ACHN (cell line): ENCODE measurements at regions not wholly inside any gene's neighbourhood (a gene's known extent, or its start where the extent isn't known, plus 50 kb on each side); places are given as distances from the start of the nearest gene placed in this dataset.
"Not testable (repeated sequence)": the region's sequence is repeated elsewhere in the genome, so short reads cannot be mapped to it uniquely, and the experiment has no call there.

Experiments
- DNase-seq: peaks from one replicate; pipeline ENCODE4 v3.0.0-alpha.2; 2015
- in situ Hi-C: cut with HindIII; loops from 2 replicates; pipeline ENCODE4 v1.10.0; 2017; ENCODE audit warnings: low sequenced_read_pairs, low pct_ligation_motif_present, low pct_unique_long_range_greater_than_20kb

DNA sequence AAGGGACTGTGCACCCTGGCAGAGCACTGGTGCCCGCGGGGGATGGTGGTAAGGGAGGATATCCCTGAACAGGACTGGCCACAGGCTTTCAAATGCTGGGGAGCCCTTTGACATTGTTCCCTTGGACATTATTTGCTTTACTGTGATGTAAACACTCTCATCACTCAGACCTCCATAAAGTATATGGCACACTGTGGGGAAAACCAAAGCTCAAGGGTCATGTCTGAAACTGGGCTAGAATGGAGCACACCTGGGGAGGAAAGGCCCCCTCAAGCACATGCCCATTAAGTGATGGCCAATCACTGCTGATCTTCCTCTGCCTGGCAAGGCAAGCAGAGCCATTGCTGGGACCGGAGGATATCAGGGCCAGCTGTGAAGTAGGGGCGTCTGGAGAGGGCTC lies 60.9 kb upstream of the TENM4 start:
- in situ Hi-C loops: no loop called here
- no peak for DNase-seq

DNA sequence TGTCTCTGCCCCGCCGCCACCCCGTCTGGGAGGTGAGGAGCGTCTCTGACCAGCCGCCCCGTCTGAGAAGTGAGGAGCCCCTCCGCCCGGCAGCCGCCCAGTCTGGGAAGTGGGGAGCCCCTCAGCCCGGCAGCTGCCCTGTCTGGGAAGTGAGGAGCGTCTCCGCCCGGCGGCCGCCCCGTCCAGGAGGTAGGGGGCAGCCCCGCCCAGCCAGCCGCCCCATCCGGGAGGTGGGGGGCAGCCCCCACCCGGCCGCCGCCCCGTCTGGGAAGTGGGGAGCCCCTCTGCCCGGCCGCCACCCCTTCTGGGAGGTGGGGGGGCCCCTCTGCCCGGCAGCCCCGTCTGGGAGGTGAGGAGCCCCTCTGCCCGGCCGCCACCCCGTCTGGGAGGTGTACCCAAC lies 59.1 kb upstream of the TENM4 start:
- in situ Hi-C loops, DNase-seq: not testable (repeated sequence)

DNA sequence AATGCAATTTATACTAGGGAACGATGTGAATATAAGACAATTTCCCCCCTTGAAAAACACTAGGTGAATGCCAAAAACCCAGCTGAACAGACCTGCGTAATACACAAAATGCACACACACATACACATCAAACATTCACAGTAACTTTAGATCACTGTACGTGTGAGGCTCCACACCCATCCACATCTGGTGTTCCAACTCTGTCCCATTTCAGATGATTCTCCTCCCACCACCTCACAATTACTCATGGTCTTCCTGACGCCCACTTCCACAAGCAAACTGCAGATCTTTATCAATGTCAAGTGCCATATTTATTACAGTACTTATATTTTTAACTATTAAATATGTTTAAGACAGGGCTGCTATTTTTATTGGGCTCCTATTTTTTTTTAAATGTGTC lies 57.8 kb upstream of the TENM4 start:
- in situ Hi-C loops: no loop called here
- DNase-seq: no peak

DNA sequence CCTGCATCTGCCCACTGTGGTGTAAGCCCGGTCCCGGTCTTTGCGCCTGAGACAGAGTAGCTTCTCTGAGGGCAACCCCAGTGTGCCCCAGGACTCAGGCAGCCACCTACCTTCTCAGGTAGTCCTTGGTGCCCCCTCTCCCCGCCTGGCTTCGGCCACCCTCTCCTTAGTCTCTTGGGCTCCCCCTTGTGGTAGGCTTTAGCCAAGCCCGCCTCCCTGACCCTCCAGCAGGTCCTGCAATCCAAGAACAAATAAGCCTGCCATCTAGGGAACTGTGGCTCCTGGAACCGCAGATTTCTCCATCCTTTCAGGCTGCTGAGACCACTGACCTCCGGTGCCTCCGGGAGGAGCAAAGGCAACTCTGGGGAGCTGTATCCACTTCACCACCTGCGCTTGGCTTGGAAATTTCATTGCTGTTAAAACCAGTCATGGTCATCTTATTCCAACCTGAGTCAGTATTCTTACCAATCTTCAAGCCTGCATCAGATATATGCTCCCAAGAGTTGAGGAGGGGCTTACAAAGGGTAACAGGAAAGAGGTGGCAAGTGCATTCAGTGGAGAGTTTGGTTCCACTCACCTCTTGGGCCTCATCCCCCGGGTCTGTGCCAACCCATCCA lies 52.8 kb upstream of the TENM4 start:
- in situ Hi-C loops: no loop called here
- DNase-seq: peak; percentile 72

DNA sequence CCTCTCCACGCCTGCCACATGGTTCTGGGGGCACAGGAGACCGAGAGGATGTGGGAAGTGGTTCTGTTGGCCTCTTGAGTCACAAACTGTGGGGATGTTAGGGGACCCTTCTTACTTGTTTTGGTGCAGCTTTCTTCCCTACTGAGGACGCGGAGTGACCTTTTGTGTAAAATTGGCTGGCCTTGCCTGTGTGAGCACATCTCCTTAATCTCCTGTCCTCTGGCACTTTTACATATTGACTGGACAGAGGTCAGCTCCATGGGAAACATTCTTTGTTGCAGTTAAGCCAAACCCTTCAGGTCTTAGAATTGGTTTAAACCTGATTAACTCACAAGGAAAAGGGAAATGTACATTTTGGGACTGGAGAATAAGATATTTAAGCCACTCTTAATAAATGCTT lies 51.2 kb upstream of the TENM4 start:
- no peak for DNase-seq
- in situ Hi-C loops: no loop called here
